HG03442 (cell line): ENCODE measurements at regions not wholly inside any gene's neighbourhood (a gene's known extent, or its start where the extent isn't known, plus 50 kb on each side); places are given as distances from the start of the nearest gene placed in this dataset.
"Not testable (repeated sequence)": the region's sequence is repeated elsewhere in the genome, so short reads cannot be mapped to it uniquely, and the experiment has no call there.

Source experiments
- ATAC-seq: cut with Tn5 transposase; IDR thresholded peaks from one replicate; pipeline ENCODE4 v1.9.1; 2021; ENCODE audit warnings: mild to moderate bottlenecking, moderate library complexity; ENCODE audit not compliant: unreplicated experiment

DNA sequence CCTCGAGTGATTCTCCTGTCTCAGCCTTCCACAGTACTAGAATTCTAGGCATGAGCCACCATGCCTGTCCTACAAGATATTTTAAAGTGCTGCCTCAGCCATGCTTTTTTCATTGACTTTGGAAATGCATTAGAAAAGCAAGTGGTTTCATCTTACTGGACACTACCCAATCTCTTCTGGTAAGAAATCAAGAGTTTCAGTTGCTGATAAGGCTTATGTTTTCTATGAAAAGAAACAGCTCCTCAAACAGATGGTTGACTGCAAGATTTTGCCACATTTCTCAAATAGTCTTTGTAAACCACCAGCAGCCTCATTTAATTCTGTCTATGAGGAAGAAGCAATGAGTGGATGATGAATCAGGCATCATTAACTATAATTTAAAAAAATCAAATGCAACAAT, 264.5 kb upstream of the LRP1B start:
- ATAC-seq = no peak

- no peak for ATAC-seq
These were observed 249.6 kb upstream of the LRP1B start for GRCh38 chr2:142380372-142380771.

DNA sequence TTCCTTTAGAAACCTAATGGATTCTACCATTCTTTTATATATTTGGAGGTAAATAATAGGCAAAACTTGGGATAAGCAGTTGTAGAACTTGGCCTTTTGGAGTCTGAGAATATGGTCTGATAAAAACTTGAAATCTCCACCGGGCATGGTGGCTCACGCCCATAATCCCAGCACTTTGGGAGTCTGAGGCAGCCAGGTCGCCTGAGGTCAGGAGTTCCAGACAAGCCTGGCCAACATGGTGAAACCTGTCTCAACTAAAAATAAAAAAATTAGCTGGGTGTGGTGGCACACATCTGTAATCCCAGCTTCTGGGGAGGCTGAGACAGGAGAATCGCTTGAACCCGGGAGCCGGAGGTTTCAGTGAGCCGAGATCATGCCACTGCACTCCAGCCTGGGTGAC, 231.3 kb upstream of the LRP1B start:
- not testable (repeated sequence) for ATAC-seq

- ATAC-seq = no peak
These were observed 216.9 kb upstream of the LRP1B start for GRCh38 chr2:142347751-142348150.

DNA sequence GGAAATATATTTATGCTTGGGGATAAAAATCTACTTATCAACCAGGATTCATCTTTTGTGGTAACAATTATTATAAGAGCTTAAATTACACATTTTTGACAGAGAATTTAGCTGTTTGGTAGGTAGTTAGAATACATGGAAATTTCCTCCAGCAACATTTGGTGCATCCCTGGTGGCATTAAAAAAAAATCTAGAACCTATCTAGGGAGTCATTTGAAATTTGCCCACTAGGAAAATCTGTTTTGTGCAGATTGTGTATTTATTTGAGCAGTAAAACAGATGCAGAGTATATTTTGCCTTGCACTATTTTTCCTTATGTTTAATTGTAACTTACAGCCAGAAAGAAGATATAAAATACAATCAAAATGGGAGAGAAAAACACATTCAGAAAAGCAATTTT, 208.4 kb upstream of the LRP1B start:
- ATAC-seq = no peak

DNA sequence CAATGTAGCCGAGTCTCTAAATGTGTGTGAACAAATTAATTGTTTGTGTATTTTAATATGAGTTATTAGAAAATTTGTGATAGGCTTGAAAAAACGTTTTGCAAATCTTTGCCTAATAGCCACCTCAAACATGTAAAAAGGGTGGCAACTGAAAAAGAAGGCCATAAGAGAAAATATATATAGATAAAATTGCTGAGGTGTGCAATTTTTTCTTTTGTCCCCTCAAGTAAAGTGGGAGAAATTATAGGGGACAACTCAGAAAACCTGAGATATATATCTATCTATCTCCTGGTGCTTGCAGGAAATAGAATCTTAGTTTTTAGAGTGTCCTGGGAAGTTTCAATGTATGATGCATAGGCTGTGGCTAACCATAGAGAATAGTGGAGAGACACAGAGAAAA, 201.4 kb upstream of the LRP1B start:
- no peak for ATAC-seq

DNA sequence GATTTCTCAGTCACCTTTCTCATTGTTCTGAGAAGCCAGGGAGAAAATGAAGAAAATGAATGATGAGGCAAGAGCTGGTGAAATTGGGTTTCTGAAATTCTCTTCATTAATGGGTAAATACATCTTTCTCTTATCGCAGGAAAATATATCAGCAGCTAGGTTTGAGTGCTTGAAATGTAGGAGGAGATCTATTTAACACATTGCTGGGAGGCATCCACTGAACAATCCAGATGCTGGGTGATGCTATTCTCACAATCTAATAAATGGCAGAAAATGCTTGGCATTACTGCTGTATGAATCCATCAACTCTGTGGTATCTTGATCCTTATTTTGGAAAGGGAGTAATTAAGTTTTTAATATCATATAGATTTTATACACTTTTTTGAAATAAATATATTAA, 199.6 kb upstream of the LRP1B start:
- ATAC-seq = no peak

- ATAC-seq = no peak
These were observed 195.1 kb upstream of the LRP1B start for GRCh38 chr2:142325870-142326269.

DNA sequence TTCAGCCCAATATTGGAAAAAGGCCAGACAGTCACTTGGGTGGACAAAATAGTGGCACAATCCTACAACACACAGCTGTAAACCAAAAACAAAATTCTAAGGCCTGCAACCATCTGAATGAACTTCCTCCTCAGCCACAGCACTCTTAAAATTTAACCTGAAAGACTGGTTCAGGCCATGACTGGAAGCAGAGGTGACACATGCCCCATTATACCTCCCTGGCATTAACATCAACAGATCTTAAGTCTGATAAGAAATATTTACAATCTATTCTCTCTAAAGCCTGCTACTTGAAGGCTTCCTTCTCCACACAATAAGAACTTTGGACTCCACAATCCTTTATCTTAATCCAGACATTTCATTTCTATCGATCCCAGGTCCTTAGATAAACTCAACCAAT, 192.4 kb upstream of the LRP1B start:
- ATAC-seq = no peak

- ATAC-seq = no peak
These were observed 191.0 kb upstream of the LRP1B start for GRCh38 chr2:142321706-142322280.

DNA sequence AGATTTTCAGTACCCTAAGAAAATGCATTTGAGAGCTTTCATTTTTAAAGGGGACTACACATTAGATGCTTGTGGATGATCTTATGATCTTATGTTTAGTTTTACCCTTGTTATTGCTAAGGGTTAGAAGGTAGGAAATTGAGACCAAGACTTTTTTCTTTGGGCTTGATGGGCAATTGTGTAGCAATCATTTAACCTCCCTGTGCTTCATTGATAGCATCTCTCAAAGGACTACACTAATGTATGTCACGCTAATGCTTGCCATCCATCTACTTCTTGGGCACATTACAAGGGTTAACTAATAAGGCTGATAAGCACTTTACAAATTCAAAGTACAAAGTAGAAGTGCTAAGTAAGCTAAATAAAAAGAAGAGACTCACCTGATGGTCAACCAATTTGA, 189.3 kb upstream of the LRP1B start:
- no peak for ATAC-seq

- no peak for ATAC-seq
These were observed 185.2 kb upstream of the LRP1B start for GRCh38 chr2:142316049-142316448.

GRCh38 chr2:142315346-142315745, 184.5 kb upstream of the LRP1B start:
- ATAC-seq = no peak

- no peak for ATAC-seq
These were observed 183.3 kb upstream of the LRP1B start for GRCh38 chr2:142314164-142314563.

GRCh38 chr2:142310530-142310929, 179.7 kb upstream of the LRP1B start:
- no peak for ATAC-seq

DNA sequence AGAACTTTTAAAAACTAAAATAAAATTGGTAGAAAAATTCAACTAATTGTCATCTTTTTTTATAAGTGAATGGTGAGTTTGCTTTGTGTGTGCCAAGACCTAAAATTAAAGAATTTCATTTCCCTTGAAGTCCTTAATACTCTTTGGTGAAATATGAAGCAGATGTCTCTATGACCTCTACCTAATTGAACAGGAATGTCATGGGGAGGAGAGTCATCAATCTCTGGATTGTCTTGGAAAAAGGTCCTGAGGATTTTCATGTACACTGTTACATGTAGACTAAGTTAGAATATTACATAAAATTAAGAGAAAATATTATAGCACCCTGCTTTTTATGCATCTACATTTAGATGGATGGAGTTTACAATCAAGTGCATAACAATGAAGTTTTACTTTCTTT, 177.9 kb upstream of the LRP1B start:
- ATAC-seq = no peak

- ATAC-seq = no peak
These were observed 176.8 kb upstream of the LRP1B start for GRCh38 chr2:142307616-142308115.

DNA sequence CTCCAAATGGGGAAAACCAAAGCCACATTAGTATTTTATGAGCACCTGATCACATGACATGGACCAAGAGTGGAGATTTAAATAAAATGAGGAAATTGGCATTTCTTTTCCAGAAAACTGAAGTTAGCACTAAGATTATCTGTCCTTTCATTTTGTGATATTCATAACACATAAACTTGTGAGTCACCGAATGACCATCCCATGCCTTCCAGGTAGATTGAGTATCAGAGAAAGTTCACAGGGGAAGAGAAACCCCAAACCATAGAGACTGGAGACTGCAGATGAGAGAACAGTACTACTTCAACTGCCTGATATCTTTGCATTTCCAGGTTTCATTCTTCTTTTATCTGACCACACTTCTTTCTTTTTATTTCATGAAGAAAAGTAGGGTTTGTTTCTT, 176.3 kb upstream of the LRP1B start:
- ATAC-seq = no peak

- no peak for ATAC-seq
These were observed 175.3 kb upstream of the LRP1B start for GRCh38 chr2:142306131-142306530.

GRCh38 chr2:142300517-142300916, 169.7 kb upstream of the LRP1B start:
- no peak for ATAC-seq

DNA sequence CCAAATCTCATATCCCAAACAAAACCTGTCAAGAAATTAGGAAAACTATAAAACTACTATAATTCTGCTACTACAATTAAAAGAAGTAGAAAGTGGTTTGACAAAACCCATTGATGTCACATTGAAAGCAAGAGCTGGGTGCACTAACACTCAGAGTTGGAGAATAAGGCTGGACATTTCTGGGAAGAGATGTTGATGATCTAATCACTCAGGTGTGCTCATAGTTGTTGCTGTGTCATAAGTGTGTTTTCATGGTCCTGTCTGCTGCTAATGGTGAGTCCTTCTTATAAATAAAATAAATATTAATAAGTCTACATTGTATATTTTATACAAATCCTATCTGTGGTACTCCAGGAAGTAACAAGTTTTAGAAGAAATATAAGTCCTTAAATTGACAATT, 168.2 kb upstream of the LRP1B start:
- ATAC-seq = no peak

DNA sequence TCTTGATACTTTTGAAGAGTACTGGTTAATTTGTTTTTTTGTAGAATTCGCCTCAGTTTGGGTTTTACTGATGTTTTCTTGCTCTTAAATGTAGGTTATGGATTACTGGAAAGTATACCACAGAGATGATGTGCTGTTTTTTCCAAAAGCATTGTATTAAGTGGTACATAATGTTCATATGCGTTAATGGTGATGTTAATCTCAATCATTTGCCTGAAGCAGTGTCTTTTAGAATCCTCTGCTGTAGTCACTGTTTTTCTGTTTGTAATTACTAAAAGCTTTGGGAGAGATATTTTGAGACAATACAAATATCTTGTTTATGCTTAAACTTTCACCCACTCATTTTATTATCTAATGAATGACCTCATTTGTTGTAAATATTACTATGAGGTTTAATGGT, 163.4 kb upstream of the LRP1B start:
- no peak for ATAC-seq

DNA sequence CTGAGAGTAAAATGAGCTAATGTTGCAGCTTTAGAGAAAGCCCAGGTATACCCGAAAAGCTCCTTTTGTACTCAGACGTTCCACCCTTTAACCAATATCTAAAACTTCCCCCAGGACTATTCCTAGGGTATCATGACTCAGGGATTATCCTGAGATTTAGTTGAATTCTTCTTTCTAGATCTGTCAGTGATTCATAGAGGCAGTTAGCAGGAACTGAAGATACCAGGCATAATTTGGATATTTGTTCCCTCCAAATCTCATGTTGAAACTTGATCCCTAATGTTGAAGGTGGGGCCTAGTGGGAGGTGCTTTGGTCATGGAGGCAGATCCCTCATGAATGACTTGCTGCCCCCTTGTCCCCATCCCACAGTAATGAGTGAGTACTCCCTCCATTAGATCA, 161.2 kb upstream of the LRP1B start:
- no peak for ATAC-seq
